Breast epithelium (tissue), 4 donors: ENCODE measurements at regions not wholly inside any gene's neighbourhood (a gene's known extent, or its start where the extent isn't known, plus 50 kb on each side); places are given as distances from the start of the nearest gene placed in this dataset.

ENCODE experiments used
- DNase-seq, 2 donors: peaks; one replicate each; pipeline ENCODE4 v3.0.0-alpha.2; 2019; ENCODE audit warnings: low spot score in 2 of 2
- H3K27ac ChIP-seq, 2 donors: fragments of 200-600 bp; sonication (generic) in 1 of 2; one replicate each; pipeline ENCODE4 v1.5.1; 2016 to 2019; ENCODE audit warnings: mild to moderate bottlenecking in 1 of 2
- H3K27me3 ChIP-seq, 2 donors: fragments of 200-600 bp; sonication (generic) in 1 of 2; one replicate each; pipeline versions ENCODE4 v1.5.1 to v1.6.0; 2017 to 2019; ENCODE audit warnings: control low read depth in 1 of 2, mild to moderate bottlenecking in 1 of 2
- H3K36me3 ChIP-seq: fragments of 200-600 bp; one replicate; pipeline ENCODE4 v1.5.1; 2019
- H3K4me1 ChIP-seq, 2 donors: fragments of 200-600 bp; sonication (generic); one replicate each; pipeline ENCODE4 v1.5.1; 2016 to 2019; ENCODE audit warnings: control low read depth in 1 of 2
- H3K4me3 ChIP-seq, 3 donors: fragments of 200-600 bp; sonication (generic); 1 replicate in 2 of 3; 2 replicates in 1 of 3; pipeline ENCODE4 v1.5.1; 2016 to 2019; ENCODE audit warnings: mild to moderate bottlenecking in 3 of 3, moderate library complexity in 2 of 3
- H3K9me3 ChIP-seq, 2 donors: fragments of 200-600 bp; sonication (generic) in 1 of 2; one replicate each; pipeline ENCODE4 v1.5.1; 2016 to 2019; ENCODE audit warnings: control low read depth in 1 of 2
- CTCF ChIP-seq, 3 donors: fragments of 450-650 bp; IDR thresholded peaks; one replicate each; pipeline ENCODE4 v1.5.1; 2016 to 2017; ENCODE audit warnings: antibody characterized with exemption in 3 of 3, mild to moderate bottlenecking in 3 of 3, moderate library complexity in 3 of 3
- POLR2A ChIP-seq: fragments of 450-650 bp; IDR thresholded peaks from one replicate; pipeline ENCODE4 v1.6.1; 2016; ENCODE audit warnings: antibody characterized with exemption, mild to moderate bottlenecking, moderate library complexity
- POLR2AphosphoS5 ChIP-seq, 3 donors: sonication (generic); formaldehyde crosslinking; IDR thresholded peaks; one replicate each; pipeline ENCODE4 v1.6.1; 2017; ENCODE audit warnings: antibody characterized with exemption in 3 of 3
- intact Hi-C: fragments of 100-400 bp; cut with DNase I; formaldehyde crosslinking; loops from one replicate; pipeline ENCODE4 v1.15.1; 2023; ENCODE audit warnings: low total_unique reads

DNA sequence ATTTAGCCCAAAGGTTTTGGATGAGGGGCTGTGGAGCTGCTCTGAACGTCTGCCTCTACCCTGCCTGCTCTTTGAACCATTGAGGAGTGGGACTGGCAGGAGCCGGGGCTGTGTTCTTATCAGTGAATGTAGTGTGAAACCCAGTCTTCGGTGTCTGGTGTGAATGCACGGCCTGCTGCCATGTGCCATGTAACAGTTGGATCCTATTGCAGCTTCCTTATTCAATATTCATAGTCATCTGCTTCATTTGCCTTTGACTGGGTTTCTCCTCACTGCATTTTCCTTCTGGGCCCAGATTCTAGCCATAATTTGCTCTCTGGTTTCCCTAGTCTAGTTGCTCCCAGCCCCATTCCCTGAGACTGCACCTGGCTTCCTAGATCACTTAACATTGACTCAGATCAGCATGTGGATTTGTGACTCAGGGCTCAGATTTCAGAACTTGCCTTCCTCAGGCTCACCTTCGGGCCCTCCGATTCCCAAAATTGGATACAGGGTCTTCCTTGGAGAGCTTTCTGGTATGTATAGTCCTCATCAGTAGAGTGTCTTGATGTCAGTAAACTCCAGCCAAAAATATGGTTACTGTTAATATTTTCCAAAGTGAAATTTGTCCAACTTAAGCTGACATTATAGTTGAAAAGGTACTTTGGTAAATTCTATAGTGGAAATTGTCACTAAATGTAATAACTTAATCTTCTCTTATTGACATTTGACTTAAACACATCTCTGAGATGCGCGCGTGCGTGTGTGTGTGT, 94.0 kb upstream of the DDIT4L start:
- no peaks in the 10 kb centered on the region for H3K36me3 ChIP-seq
- no peak overlapping the region for H3K27ac ChIP-seq
- TF ChIP-seq POLR2AphosphoS5 (IDR thresholded peaks at IDR 0.05) (no peak), CTCF (IDR thresholded peaks at IDR 0.05) (no peak)
- intact Hi-C loops: no loop called here
- DNase-seq: no peak
- H3K27me3 ChIP-seq: no peaks in the 10 kb centered on the region
- H3K4me3 ChIP-seq: no peak overlapping the region
- H3K4me1 ChIP-seq: no peaks in the 10 kb centered on the region
- H3K9me3 ChIP-seq: no peaks in the 10 kb centered on the region

GRCh38 chr4:100280807-100281206, 90.5 kb upstream of the DDIT4L start:
- Histone ChIP-seq H3K27me3 (no peaks in the 10 kb centered on the region), H3K4me1 (no peaks in the 10 kb centered on the region), H3K36me3 (no peaks in the 10 kb centered on the region), H3K9me3 (no peaks in the 10 kb centered on the region), H3K27ac (no peak overlapping the region), H3K4me3 (no peak overlapping the region)
- intact Hi-C loops: no loop called here
- no peak for DNase-seq
- TF ChIP-seq CTCF (IDR thresholded peaks at IDR 0.05) (no peak), POLR2A (no peak), POLR2AphosphoS5 (IDR thresholded peaks at IDR 0.05) (no peak)

GRCh38 chr4:100278567-100278966, 88.3 kb upstream of the DDIT4L start:
- Histone ChIP-seq H3K36me3 (no peaks in the 10 kb centered on the region), H3K27ac (no peak overlapping the region), H3K4me1 (no peaks in the 10 kb centered on the region), H3K4me3 (no peak overlapping the region), H3K27me3 (no peaks in the 10 kb centered on the region), H3K9me3 (no peaks in the 10 kb centered on the region)
- peak in 1 of 2 donors; percentile 38 for DNase-seq
- TF ChIP-seq POLR2AphosphoS5 (IDR thresholded peaks at IDR 0.05) (no peak), CTCF (IDR thresholded peaks at IDR 0.05) (no peak), POLR2A (no peak)
- intact Hi-C loops: no loop called here

GRCh38 chr4:100269446-100269845, 79.2 kb upstream of the DDIT4L start:
- Histone ChIP-seq H3K27ac (no peak overlapping the region), H3K4me1 (no peaks in the 10 kb centered on the region), H3K9me3 (peaks cover 9 to 10% of the 10 kb centered on the region in 2 donors), H3K4me3 (no peak overlapping the region), H3K36me3 (no peaks in the 10 kb centered on the region), H3K27me3 (no peaks in the 10 kb centered on the region)
- intact Hi-C loops: no loop called here
- TF ChIP-seq CTCF (IDR thresholded peaks at IDR 0.05): no peak
- no peak for TF ChIP-seq POLR2A
- no peak for TF ChIP-seq POLR2AphosphoS5 (IDR thresholded peaks at IDR 0.05)
- DNase-seq: no peak

GRCh38 chr4:100268789-100269188, 78.5 kb upstream of the DDIT4L start:
- H3K36me3 ChIP-seq: no peaks in the 10 kb centered on the region

More at GRCh38 chr4:100268789-100269188, 78.5 kb upstream of the DDIT4L start:
- Histone ChIP-seq H3K9me3 (peaks cover 10 to 12% of the 10 kb centered on the region in 2 donors), H3K27ac (no peak overlapping the region), H3K27me3 (no peaks in the 10 kb centered on the region), H3K4me1 (no peaks in the 10 kb centered on the region), H3K4me3 (no peak overlapping the region)
- TF ChIP-seq POLR2AphosphoS5 (IDR thresholded peaks at IDR 0.05) (no peak), POLR2A (no peak), CTCF (IDR thresholded peaks at IDR 0.05) (no peak)
- intact Hi-C loops: no loop called here
- no peak for DNase-seq
